HL-60 (cell line): ENCODE measurements at regions not wholly inside any gene's neighbourhood (a gene's known extent, or its start where the extent isn't known, plus 50 kb on each side); places are given as distances from the start of the nearest gene placed in this dataset.

ENCODE experiments used
- DNase-seq, 2 experiments: peaks; one replicate each; pipeline ENCODE4 v3.0.0-alpha.2; 2010 to 2020; ENCODE audit warnings: low read depth in 1 of 2, low spot score in 1 of 2
- H3K27ac ChIP-seq: fragments of 250-450 bp; sonication (Bioruptor Pico); replicated peaks from 2 replicates; pipeline ENCODE4 v1.5.1; 2020; ENCODE audit warnings: mild to moderate bottlenecking, moderate library complexity
- H3K27me3 ChIP-seq: fragments of 250-450 bp; sonication (Bioruptor Pico); 2 replicates; pipeline ENCODE4 v1.5.1; 2021; ENCODE audit warnings: mild to moderate bottlenecking, moderate library complexity; ENCODE audit not compliant: insufficient read depth, poor library complexity, severe bottlenecking
- H3K4me3 ChIP-seq: replicated peaks from 2 replicates; pipeline ENCODE4 v1.5.1; 2011; ENCODE audit warnings: mild to moderate bottlenecking, control low read depth, low read length; ENCODE audit not compliant: insufficient read depth
- CTCF ChIP-seq: IDR thresholded peaks from one replicate; pipeline ENCODE4 v1.5.1; 2011; ENCODE audit warnings: low read length, control low read depth, inconsistent platforms; ENCODE audit not compliant: insufficient read depth
- GABPA ChIP-seq: IDR thresholded peaks from 2 replicates; pipeline ENCODE4 v1.6.1; 2012; ENCODE audit warnings: low read depth
- POLR2AphosphoS5 ChIP-seq: IDR thresholded peaks from 2 replicates; pipeline ENCODE4 v1.6.1; 2012; ENCODE audit warnings: low read depth
- REST ChIP-seq: IDR thresholded peaks from 2 replicates; pipeline ENCODE4 v1.6.1; 2012; ENCODE audit warnings: low read depth; ENCODE audit not compliant: insufficient replicate concordance
- SPI1 ChIP-seq: IDR thresholded peaks from 2 replicates; pipeline ENCODE4 v1.6.1; 2012; ENCODE audit warnings: low read depth, mild to moderate bottlenecking, borderline replicate concordance

DNA sequence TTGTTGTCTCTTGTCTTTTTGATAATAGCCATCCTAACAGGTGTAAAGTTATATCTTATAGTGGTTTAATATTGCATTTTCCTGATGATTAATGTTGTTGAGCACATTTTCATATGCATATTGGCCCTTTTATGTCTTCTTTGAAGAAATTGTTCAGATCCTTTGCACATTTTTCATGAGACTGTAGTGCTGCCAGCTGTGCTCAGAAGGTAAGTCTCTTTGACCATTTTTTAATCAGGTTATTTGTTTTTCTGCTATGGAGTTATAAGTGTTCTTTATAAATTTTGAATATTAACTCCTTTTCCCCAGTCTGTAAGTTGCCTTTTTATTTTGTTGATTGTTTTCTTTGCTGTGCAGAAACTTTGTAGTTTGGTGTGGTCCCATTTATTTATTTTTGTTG, 55.8 kb upstream of the ZNF184 start:
- TF ChIP-seq SPI1, result no peak
- TF ChIP-seq POLR2AphosphoS5, result no peak
- no peak for TF ChIP-seq GABPA
- no peak for TF ChIP-seq CTCF
- no peak for TF ChIP-seq REST
- Histone ChIP-seq H3K27ac (no peak overlapping the region), H3K27me3 (no peaks in the 10 kb centered on the region), H3K4me3 (no peak overlapping the region)
- no peak for DNase-seq
